ENCODE measurements at regions not wholly inside any gene's neighbourhood (a gene's known extent, or its start where the extent isn't known, plus 50 kb on each side); places are given as distances from the start of the nearest gene placed in this dataset.

DNA sequence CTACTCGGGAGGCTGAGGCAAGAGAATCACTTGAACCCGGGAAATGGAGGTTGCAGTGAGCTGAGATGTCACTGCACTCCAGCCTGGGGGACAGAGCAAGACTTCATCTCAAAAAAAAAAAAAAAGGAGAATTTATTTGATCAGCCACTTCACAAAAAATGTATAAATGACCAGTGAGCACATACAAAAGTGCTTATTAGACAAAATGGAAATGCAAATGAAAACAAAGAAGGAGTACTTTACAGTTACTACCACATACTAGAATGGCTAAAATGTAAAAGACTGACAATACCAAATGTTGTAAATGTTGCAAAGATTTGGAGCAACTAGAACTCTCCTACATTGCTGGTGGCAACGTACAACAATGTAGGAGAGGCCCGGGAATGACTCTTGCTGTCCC is 241.8 kb upstream of the SOX9 start:
- TF ChIP-seq, protein P1, sequence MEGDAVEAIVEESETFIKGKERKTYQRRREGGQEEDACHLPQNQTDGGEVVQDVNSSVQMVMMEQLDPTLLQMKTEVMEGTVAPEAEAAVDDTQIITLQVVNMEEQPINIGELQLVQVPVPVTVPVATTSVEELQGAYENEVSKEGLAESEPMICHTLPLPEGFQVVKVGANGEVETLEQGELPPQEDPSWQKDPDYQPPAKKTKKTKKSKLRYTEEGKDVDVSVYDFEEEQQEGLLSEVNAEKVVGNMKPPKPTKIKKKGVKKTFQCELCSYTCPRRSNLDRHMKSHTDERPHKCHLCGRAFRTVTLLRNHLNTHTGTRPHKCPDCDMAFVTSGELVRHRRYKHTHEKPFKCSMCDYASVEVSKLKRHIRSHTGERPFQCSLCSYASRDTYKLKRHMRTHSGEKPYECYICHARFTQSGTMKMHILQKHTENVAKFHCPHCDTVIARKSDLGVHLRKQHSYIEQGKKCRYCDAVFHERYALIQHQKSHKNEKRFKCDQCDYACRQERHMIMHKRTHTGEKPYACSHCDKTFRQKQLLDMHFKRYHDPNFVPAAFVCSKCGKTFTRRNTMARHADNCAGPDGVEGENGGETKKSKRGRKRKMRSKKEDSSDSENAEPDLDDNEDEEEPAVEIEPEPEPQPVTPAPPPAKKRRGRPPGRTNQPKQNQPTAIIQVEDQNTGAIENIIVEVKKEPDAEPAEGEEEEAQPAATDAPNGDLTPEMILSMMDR (IDR thresholded peaks at IDR 0.05): no peak
- no peak for TF ChIP-seq POLR2A (IDR thresholded peaks at IDR 0.05)
- DNase-seq (ENCODE audit: low spot score in 2 of 2): no peak
- intact Hi-C loops (cut with DNase I; ENCODE audit: low total_unique reads): no loop called here
- 86% methylated on average over 4 of the region's 4 CpGs for WGBS, 2 donors
- H3K4me3 ChIP-seq (ENCODE audit: low read depth, poor library complexity, severe bottlenecking): no peak overlapping the region

DNA sequence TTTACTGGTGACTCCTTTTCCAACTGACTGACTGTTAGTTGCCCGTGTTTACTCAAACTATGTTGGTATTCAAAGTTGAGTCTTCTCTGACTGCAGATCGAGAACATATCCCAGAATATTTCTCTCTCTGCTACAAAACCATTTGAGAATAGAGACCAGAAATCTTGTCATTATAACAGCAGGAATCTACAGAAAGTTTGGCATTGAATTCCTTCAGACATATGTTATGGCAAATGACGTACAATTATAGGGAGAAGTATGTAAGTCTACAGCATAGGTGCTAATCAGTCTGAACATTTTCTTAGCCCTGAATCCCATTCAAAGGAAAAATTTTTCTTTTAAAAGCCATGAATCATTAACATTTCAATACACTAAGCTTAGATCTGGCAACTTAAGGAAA is 239.8 kb upstream of the SOX9 start:
- TF ChIP-seq, protein P1 (IDR thresholded peaks at IDR 0.05): no peak
- TF ChIP-seq POLR2A (IDR thresholded peaks at IDR 0.05): no peak
- intact Hi-C loops (cut with DNase I; ENCODE audit: low total_unique reads): no loop called here
- WGBS, 2 donors: 53 to 58% methylated on average over 3 of the region's 3 CpGs
- H3K4me3 ChIP-seq (ENCODE audit: low read depth, poor library complexity, severe bottlenecking): no peak overlapping the region
- no peak for DNase-seq (ENCODE audit: low spot score in 2 of 2)

DNA sequence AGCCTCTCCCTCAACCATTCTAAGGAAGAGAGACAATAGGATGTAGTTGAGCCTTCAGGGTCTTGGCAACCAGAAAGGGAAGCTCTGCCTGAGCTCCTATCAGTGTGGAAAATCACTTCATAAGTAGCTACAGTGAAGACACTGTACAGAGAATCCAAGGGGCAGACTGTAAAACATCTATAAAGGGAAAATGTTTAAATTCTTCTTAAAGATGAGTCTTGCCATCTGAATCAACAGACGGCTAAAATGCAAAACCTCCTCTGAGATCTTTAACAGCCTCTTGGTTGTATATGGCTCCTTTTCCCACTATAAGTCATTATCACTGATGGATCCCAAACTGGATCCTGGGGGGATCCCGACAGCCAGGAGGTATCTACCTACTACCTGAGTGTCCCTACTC is 239.2 kb upstream of the SOX9 start:
- DNase-seq (ENCODE audit: low spot score in 2 of 2): no peak
- WGBS, 2 donors: 81 to 82% methylated on average over 2 of the region's 2 CpGs
- TF ChIP-seq, protein P1 (IDR thresholded peaks at IDR 0.05): no peak
- no peak for TF ChIP-seq POLR2A (IDR thresholded peaks at IDR 0.05)
- intact Hi-C loops (cut with DNase I; ENCODE audit: low total_unique reads): no loop called here
- H3K4me3 ChIP-seq (ENCODE audit: low read depth, poor library complexity, severe bottlenecking): no peak overlapping the region

DNA sequence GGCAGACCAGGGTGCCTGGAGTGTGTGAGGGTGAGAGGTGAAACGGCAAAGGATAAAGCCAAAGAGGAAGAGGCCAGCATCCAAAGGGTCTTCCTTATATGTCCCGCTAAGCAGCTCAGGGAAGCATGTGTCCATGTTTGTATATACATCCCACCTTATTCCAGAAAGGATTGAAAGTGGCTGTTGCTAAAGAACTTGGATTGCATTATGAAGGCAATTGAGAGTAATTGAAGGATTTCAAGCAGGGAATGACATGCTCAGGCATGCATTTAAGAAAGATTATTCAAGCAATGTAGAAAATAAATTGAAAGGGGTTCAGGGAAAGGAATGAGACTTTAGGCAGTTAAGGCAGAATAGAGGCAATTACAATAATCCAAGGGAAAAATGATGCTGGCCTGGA is 237.6 kb upstream of the SOX9 start:
- DNase-seq (ENCODE audit: low spot score in 2 of 2): no peak
- H3K4me3 ChIP-seq (ENCODE audit: low read depth, poor library complexity, severe bottlenecking): no peak overlapping the region
- intact Hi-C loops (cut with DNase I; ENCODE audit: low total_unique reads): no loop called here
- TF ChIP-seq, protein P1 (IDR thresholded peaks at IDR 0.05): no peak
- no peak for TF ChIP-seq POLR2A (IDR thresholded peaks at IDR 0.05)
- WGBS, 2 donors: 66 to 68% methylated on average over 2 of the region's 2 CpGs

DNA sequence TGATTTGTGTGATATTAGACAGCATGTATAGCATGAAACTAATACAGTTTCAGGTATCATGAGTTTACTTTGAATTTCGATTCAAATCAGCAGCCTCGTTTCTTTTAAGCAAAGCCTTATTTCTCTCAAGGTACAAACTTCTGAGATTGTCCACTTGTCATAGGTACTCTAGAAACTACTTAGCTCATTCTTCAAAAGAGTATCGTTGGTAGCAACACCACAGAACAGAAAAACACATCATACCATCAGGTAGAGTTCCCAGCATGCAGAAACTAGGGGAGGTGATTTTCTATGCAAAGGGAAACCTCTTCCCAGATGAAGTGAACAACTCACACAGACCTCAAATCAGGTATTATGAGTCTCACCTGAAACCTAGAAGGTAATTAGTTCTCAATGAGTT is 237.0 kb upstream of the SOX9 start:
- no peak overlapping the region for H3K4me3 ChIP-seq (ENCODE audit: low read depth, poor library complexity, severe bottlenecking)
- intact Hi-C loops (cut with DNase I; ENCODE audit: low total_unique reads): no loop called here
- WGBS, 2 donors: 86 to 90% methylated on average over 3 of the region's 3 CpGs
- TF ChIP-seq, protein P1 (IDR thresholded peaks at IDR 0.05): no peak
- TF ChIP-seq POLR2A (IDR thresholded peaks at IDR 0.05): no peak
- no peak for DNase-seq (ENCODE audit: low spot score in 2 of 2)

DNA sequence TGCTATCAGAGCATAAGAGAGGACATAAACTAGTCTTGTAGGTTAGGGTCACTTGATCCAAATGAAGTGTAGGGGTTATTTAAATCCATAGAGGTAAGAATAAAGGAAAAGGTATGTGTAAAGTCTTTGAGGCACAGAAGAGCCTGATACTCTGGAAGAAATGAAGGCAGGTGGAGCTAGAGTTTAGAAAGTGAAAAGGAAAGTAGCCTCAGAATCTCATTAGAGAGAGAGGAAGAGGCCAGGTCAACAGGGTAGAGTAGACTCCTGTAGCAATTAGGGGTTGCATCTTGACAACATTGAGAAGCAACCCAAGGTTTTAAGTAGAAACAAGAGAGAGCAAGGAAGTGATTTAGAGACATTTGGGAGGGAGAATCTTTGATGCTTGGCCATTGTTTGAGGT is 235.2 kb upstream of the SOX9 start:
- no peak for DNase-seq (ENCODE audit: low spot score in 2 of 2)
- intact Hi-C loops (cut with DNase I; ENCODE audit: low total_unique reads): no loop called here
- TF ChIP-seq, protein P1 (IDR thresholded peaks at IDR 0.05): no peak
- TF ChIP-seq POLR2A (IDR thresholded peaks at IDR 0.05): no peak
- no peak overlapping the region for H3K4me3 ChIP-seq (ENCODE audit: low read depth, poor library complexity, severe bottlenecking)
